RPMI8226 (cell line): ENCODE measurements at regions not wholly inside any gene's neighbourhood (a gene's known extent, or its start where the extent isn't known, plus 50 kb on each side); places are given as distances from the start of the nearest gene placed in this dataset.

ENCODE experiments used
- DNase-seq: peaks from one replicate; pipeline ENCODE4 v3.0.0-alpha.2; 2015

GRCh38 chr2:188078534-188078933 is 213.1 kb upstream of the GULP1 start:
- no peak for DNase-seq

DNA sequence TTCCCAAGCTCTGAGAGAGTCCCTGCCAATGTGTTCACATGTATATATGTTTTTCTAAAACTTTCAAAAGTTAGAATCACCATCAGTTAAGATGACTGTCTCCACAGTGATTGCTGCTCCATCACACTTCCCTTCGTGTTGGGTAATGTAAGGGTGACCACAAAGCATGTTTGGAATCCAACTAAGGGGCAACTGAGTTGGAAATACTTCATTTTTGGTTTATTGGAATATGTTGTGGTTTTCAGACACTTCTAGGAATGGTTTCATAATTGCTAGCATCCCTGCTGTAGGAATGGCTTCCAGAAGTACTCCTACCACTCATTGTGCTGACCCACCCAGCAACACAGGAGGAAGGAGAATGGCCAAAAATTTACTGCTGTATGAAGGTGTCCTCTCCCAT is 212.5 kb upstream of the GULP1 start:
- no peak for DNase-seq

DNA sequence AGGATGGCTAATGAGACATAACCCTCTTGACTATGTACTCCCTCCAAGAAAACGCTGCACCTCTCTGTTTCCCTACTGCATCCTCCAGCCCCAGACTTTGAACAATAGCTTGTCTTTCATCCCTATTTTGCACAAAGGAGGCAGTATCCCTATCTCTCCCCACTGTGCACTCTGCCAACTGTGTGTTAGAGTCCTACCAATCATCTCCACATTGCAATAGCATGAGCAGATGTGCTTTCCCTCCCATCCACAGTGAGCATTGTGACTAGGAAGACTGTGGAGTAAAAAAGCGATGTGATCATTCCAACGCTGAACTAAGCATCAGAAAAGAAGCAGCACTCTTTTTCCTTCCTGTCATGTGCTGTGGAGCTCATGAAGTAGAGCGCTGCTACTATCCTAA is 206.3 kb upstream of the GULP1 start:
- no peak for DNase-seq

DNA sequence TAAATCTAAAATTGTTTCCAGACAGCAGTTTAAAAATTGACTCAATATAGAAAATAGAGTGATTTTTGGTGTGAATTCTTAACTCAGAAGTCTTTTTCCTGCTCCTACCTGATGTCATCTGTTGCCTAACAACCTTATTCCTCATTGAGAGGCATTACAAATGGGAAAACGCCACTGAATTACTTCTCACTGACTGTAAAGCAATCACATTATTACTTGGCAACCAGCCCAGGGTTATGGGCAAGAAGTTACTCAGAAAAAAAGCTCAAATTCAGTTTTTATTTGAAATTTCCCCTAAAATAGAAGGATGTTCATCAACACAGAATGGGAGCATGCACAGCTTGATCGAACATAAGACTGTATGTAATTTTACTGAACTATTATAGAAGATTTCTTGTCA is 201.8 kb upstream of the GULP1 start:
- no peak for DNase-seq

DNA sequence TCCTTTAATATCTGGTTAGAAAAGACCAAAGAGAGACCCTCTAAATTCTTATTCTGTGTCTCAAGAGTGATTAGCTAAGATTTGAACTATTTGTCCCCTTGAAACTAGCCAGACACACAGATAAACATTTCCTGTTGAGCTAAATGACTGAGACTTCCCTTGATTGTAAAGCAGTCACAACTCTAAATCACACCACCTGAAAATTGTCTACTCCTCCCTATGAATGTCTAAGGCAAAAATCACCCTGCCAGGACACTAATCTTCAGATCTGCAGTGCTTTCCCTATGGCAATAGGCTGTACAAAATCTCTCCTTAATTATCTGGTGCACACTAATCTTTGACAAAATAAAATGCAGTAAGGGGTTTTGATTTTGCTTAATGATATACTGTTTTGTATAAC is 200.5 kb upstream of the GULP1 start:
- DNase-seq, result no peak

DNA sequence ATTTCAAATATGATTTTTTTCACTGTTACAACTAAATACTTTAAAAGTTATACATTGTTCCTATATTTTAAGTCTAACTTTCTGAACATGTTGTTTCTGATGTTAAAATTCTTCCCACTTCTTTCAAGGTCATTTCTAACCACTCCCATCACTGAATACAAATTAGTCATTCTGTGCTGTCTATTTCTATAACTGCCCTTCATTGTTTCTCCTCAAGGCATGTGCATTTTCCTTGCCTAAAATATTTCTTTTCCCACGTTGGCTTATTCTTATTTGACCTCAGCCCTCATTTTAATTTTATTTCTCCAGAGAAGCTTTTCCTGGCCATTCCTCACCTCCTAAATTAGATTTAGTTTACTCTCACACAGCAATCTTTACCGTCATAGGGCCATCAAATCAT is 198.9 kb upstream of the GULP1 start:
- no peak for DNase-seq

DNA sequence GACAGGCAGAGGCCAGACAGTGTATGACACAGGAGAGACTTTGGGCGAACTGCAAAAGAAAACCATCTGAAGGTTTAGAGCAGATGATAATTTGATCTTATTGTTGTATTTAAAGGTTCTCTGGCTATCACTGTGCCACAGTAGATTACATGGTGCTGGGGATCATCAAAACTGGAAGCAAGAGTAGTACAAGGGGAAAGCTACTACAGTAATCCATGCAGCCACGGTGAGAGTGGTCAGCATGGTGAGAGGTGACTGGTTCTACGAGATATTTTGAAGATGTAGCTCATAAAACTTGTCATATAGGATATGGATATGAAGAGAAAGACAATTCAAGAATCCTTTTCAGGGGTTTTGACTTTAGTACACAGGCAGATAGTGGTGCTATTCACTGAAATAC is 194.8 kb upstream of the GULP1 start:
- no peak for DNase-seq

GRCh38 chr2:188102881-188103280 is 188.8 kb upstream of the GULP1 start:
- no peak for DNase-seq

DNA sequence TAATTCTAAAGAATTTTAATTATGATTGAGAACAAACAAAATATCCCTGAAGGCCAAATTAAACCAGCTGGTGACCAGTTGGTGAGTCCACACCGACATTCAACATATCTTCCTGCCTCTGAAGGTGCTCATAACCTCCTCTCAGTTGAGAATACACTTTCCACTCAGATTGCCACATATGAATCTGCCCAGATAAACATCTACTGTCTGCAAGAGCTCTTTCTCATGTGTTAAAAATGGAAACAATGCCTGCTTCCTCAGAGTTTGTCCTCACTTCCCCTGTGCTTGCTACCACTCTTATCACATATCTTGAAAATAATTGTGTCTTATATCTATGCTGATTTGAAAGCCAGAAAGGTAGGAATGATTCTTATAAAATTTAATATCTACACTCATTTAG is 177.7 kb upstream of the GULP1 start:
- DNase-seq, result no peak

- no peak for DNase-seq
These were observed 174.0 kb upstream of the GULP1 start for GRCh38 chr2:188117706-188118105.

GRCh38 chr2:188118431-188118830 is 173.2 kb upstream of the GULP1 start:
- DNase-seq, result no peak

DNA sequence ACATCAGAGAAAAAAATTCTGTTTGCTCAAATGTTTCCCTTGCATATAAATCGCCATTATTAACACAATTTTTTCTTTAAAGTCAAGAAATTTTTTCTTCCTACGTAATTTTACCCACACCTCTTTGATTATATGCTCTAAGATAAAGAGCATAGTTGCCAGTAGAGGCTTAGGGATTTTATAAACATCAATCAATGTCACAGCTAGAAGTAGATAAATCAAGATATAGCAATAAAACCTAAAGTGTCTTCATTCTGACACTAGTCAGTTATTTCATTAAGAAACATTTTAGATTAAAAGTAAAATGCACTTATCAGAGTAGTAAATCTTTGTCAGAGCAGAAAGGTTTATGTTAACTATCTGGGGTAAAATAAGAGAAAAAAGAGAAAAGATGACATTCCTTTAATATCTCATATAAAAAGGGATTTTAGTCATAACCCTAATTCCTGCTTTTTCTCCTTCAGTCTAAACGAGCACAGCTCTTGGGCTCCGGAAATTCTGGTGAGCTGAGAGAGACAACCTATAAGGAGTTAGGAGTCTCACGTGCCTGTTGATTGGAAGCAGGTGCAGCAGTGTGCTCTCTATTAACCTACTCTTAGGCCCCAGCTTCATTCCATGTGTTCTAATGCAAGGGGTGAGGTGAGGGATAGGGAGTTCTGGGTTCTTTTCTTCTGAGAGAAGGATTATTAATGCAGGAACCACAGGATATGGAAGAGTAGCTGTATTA is 172.4 kb upstream of the GULP1 start:
- DNase-seq, result no peak

GRCh38 chr2:188122985-188123384 is 168.7 kb upstream of the GULP1 start:
- no peak for DNase-seq

DNA sequence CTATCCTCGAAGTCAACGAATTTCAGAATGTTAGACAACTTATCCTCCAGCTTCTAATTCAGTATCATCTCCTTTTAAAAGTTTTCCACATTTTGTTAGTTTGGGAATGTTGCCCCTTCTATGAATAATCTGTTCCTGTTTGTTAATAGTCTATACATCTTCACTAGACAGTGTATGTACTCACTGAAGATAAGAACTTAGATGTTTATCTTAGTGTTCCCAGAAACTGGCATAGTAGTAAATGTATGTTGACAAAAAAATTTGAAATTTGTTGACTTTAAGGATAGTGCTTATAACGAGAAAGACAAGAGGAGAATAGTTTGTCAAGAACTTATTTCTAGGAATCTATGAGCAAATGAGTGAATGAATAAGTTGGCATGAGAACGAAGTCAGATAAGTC is 162.0 kb upstream of the GULP1 start:
- no peak for DNase-seq

DNA sequence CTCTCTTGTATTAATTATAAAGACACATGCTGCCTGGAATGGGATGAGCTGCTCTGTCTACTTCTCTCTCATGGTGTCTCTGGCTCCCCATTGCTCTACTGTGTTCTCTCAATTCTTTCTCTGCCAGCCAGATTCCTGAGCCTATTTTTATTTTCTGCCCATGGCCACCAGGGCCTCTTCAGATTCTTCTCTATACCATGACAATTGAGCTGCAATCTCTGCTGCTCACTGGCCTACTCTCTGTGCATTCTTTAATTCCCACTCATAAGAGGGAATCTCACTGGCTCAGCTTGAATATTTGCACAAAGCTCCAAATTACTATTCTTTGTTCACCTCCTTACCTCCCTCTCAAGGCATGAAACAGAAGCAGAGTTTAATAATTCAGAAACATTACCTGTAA is 161.4 kb upstream of the GULP1 start:
- no peak for DNase-seq

DNA sequence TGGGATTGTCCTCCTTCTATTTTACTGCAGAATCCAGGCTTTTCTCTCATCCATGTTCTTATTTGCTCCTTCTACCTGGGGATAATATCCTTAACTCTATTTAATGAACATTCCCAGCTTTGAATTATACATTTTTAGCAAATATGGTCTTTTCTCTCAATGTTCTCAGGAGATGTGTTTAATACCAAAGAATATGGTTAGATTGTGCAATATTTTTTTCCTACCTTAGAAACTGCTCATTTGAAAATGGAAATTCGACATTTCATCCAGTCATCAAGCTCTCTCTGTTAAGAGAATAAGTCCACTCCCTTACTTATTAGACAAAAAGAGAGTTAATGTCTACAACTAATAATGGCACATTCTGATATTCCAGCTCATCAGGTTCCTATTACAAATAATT is 160.4 kb upstream of the GULP1 start:
- no peak for DNase-seq

GRCh38 chr2:188132385-188132784 is 159.3 kb upstream of the GULP1 start:
- DNase-seq, result no peak

DNA sequence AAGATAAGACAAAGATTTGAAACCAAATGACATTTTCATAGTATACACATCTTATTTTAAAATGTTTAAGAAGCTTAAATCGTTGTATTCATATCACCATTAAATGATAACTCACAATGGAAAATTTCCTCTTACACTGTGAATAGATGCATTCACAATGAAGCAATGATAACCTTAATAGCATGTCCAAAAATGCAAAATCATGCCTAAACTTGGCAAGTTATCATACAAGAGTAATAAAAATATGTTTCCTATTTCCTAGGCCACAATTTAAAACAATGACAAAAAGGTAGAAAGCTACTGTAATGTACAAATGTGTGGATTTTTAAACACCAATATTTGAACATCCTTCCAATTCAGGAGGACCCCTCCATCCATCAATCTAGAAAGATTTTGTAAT is 157.4 kb upstream of the GULP1 start:
- DNase-seq, result no peak

DNA sequence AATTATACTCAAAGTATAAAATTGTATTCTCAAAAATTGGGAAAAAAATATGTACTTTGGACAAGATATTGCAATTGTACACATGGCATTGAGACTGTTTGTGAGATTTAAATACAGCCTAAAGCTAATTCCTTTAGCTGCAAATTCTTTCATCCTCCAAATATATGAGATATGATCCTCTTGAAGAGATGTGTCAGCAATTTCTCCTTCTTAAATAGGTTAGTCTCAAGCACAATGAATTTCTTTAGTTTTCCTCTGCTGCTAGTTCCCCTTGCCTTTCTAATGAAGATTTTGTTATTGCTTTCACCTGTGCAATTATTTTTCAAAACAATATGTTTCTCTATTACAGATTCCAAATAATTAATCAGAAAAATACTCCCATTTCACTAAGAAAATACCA is 153.4 kb upstream of the GULP1 start:
- no peak for DNase-seq

- DNase-seq, result no peak
These were observed 149.6 kb upstream of the GULP1 start for GRCh38 chr2:188142088-188142487.

DNA sequence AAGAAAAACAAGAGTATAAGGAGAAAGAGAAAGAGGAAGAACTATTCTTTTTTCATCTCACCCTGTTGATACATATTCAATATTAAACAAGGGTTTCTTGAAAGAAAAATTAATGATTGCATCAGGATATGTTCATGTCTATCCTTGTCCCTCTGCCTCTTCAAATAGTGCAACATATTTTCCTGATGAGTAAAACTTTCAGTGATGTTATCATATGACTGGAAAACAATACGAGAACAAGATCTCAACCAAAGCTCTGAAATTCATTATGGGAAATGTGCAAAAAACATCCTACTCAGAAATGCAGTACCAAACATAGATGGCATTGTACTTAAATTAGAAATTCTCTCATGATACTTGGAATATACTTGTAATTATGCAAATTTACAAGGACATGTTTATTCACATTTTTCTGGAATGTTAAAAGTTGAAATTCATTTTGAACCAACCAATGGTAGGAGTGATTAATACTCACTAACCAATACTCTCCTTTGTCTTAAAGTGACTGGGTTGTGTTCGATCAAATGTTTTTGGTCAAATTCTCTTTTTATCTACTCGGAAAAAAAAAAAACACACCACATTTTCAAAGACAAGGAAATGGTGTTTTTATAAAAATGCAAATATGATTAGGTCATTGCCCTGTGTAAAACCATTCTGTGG is 148.9 kb upstream of the GULP1 start:
- no peak for DNase-seq

DNA sequence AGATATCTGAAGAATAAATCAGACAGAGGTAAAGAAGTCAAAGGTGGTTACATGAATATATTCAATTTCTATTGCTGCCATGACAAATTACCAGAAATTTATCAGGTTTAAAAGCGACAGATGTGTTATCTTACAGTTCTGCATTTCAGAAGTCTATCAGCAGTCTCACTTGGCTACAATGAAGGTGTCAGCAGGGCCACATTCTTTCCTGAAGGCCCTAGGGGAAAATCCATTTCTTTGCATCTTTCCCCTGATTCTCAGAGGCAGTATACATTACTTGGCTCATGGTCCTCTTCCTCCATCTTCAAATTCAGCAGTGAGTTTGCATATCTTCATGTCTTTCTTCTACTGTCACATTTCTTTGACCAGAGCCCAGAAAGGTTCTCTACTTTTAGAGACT is 145.8 kb upstream of the GULP1 start:
- no peak for DNase-seq

DNA sequence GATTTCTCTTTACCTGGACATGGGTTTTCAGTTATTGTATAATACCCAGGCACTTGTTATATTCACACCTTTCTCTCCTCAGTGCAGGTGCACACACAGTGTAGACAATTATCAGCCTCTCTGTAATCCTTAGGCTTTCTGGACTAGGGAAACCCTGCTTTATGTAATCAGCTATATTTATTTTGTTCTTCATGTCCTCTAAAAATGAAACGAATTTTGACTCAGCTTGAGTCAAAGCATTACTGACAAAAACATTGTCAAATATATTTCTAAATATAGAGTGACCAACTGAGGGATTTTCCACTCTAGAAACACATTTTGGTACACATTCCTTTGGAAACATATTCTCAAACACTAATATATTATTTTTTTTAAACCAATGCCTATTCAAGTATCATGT is 144.8 kb upstream of the GULP1 start:
- no peak for DNase-seq

- no peak for DNase-seq
These were observed 140.0 kb upstream of the GULP1 start for GRCh38 chr2:188151670-188152069.
